Endothelial cell (in vitro differentiated cells): ENCODE measurements at regions not wholly inside any gene's neighbourhood (a gene's known extent, or its start where the extent isn't known, plus 50 kb on each side); places are given as distances from the start of the nearest gene placed in this dataset.
"Not testable (repeated sequence)": the region's sequence is repeated elsewhere in the genome, so short reads cannot be mapped to it uniquely, and the experiment has no call there.

Experiments used
- DNase-seq: peaks from one replicate; pipeline ENCODE4 v3.0.0; 2021; ENCODE audit warnings: low spot score
- H3K27ac Mint-ChIP-seq: one replicate; pipeline ENCODE4 v1.8.0; 2021; ENCODE audit warnings: mixed read lengths, inconsistent platforms; ENCODE audit not compliant: unreplicated experiment
- H3K27me3 Mint-ChIP-seq: one replicate; pipeline ENCODE4 v1.8.0; 2021; ENCODE audit warnings: mild to moderate bottlenecking, moderate library complexity, mixed read lengths, inconsistent platforms; ENCODE audit not compliant: unreplicated experiment
- H3K36me3 Mint-ChIP-seq: one replicate; pipeline ENCODE4 v1.8.0; 2021; ENCODE audit warnings: mild to moderate bottlenecking, low read depth, mixed read lengths, inconsistent platforms; ENCODE audit not compliant: unreplicated experiment
- H3K4me1 Mint-ChIP-seq: one replicate; pipeline ENCODE4 v1.8.0; 2021; ENCODE audit warnings: mild to moderate bottlenecking, mixed read lengths, inconsistent platforms; ENCODE audit not compliant: unreplicated experiment
- H3K4me3 Mint-ChIP-seq: one replicate; pipeline ENCODE4 v1.8.0; 2021; ENCODE audit warnings: mild to moderate bottlenecking, mixed read lengths, inconsistent platforms; ENCODE audit not compliant: unreplicated experiment
- H3K9me3 Mint-ChIP-seq: one replicate; pipeline ENCODE4 v1.8.0; 2021; ENCODE audit warnings: mixed read lengths, inconsistent platforms; ENCODE audit not compliant: unreplicated experiment
- CTCF ChIP-seq: fragments of 200-600 bp; sonication (generic); IDR thresholded peaks from one replicate; pipeline ENCODE4 v1.5.0; 2021; ENCODE audit warnings: antibody characterized with exemption; ENCODE audit not compliant: unreplicated experiment

- no peak for TF ChIP-seq CTCF
- H3K36me3 Mint-ChIP-seq, result peaks cover 9% of the 10 kb centered on the region
- peaks cover 38% of the 10 kb centered on the region for H3K9me3 Mint-ChIP-seq
- H3K4me3 Mint-ChIP-seq, result no peak overlapping the region
- H3K27me3 Mint-ChIP-seq, result peaks cover 1% of the 10 kb centered on the region
- H3K4me1 Mint-ChIP-seq, result no peaks in the 10 kb centered on the region
- H3K27ac Mint-ChIP-seq, result no peak overlapping the region
- no peak for DNase-seq
Observed at GRCh38 chr19:22491746-22492145, 69.6 kb upstream of the ZNF98 start.

- peaks cover 23% of the 10 kb centered on the region for H3K9me3 Mint-ChIP-seq
Observed at GRCh38 chr19:22483514-22483913, 61.4 kb upstream of the ZNF98 start.

GRCh38 chr19:22472180-22472637 lies 50.1 kb upstream of the ZNF98 start:
- H3K27ac Mint-ChIP-seq, result no peak overlapping the region
- no peak for DNase-seq
- no peaks in the 10 kb centered on the region for H3K36me3 Mint-ChIP-seq
- H3K27me3 Mint-ChIP-seq, result peaks cover 1% of the 10 kb centered on the region
- H3K4me3 Mint-ChIP-seq, result no peak overlapping the region
- H3K9me3 Mint-ChIP-seq, result peaks cover 30% of the 10 kb centered on the region
- H3K4me1 Mint-ChIP-seq, result no peaks in the 10 kb centered on the region
- TF ChIP-seq CTCF, result no peak

More at GRCh38 chr19:22483514-22483913, 61.4 kb upstream of the ZNF98 start:
- not testable (repeated sequence) for H3K27me3 Mint-ChIP-seq, H3K4me3 Mint-ChIP-seq, DNase-seq, H3K4me1 Mint-ChIP-seq, H3K36me3 Mint-ChIP-seq, H3K27ac Mint-ChIP-seq
